ENCODE measurements at regions not wholly inside any gene's neighbourhood (a gene's known extent, or its start where the extent isn't known, plus 50 kb on each side); places are given as distances from the start of the nearest gene placed in this dataset.

GRCh38 chr3:71984843-71985613 lies 200.1 kb upstream of the PROK2 start:
- Histone ChIP-seq H3K4me1 (ENCODE audit: control insufficient read depth, insufficient read depth, low read length) (peaks cover 1% of the 10 kb centered on the region; the same call in 1 of the 2 replicates), H4K5ac (ENCODE audit: low read depth, low read length) (no peak overlapping the region), H2AK9ac (replicated peaks; ENCODE audit: low read depth, low read length, poor library complexity) (no peak overlapping the region), H2AK5ac (ENCODE audit: low read depth, low read length) (no peak overlapping the region), H3K18ac (ENCODE audit: low read depth, low read length) (no peak overlapping the region), H3K79me1 (ENCODE audit: low read depth in 1 of 2, low read length in 2 of 2) (no peaks in the 10 kb centered on the region), H2AFZ (replicated peaks; ENCODE audit: low read length, poor library complexity) (no peak overlapping the region), H3K36me3 (ENCODE audit: control insufficient read depth, insufficient read depth, low read length) (no peaks in the 10 kb centered on the region), H3K9ac (ENCODE audit: low read depth, low read length) (no peak overlapping the region), H4K20me1 (ENCODE audit: insufficient read depth, low read length) (no peaks in the 10 kb centered on the region), H3K56ac (ENCODE audit: extremely low read depth, insufficient read depth, low read length) (no peak overlapping the region), H4K91ac (ENCODE audit: insufficient read depth, low read depth, low read length) (no peak overlapping the region), H3K9me1 (ENCODE audit: insufficient read depth, low read length) (peaks cover 2% of the 10 kb centered on the region; the same call in 1 of the 2 replicates), H3K4ac (ENCODE audit: low read depth, low read length) (no peak overlapping the region), H4K8ac (ENCODE audit: low read depth in 2 of 2, low read length in 2 of 2) (no peak overlapping the region), H3K4me2 (ENCODE audit: low read depth, low read length) (no peak overlapping the region), H3K27ac (ENCODE audit: insufficient read depth, low read length) (no peak overlapping the region), H3K27me3 (ENCODE audit: control insufficient read depth, insufficient read depth, low read length) (no peaks in the 10 kb centered on the region), H3K23ac (ENCODE audit: low read depth, low read length) (no peak overlapping the region), H2BK20ac (ENCODE audit: low read depth, low read length) (no peak overlapping the region), H3K9me3 (ENCODE audit: control insufficient read depth, insufficient read depth, low read length) (no peaks in the 10 kb centered on the region), H2BK120ac (ENCODE audit: low read depth, low read length) (no peak overlapping the region), H2BK15ac (ENCODE audit: low read depth, low read length) (no peak overlapping the region), H2BK5ac (ENCODE audit: low read depth, low read length, poor library complexity, severe bottlenecking) (no peak overlapping the region), H3K4me3 (ENCODE audit: insufficient read depth, low read depth, low read length) (no peak overlapping the region), H3K14ac (replicated peaks; ENCODE audit: low read depth, low read length) (no peak overlapping the region)
- intact Hi-C loops (cut with micrococcal nuclease) (no loop called here), dilution Hi-C loops (cut with HindIII; ENCODE audit: low sequenced_read_pairs, unreplicated experiment) (no loop called here), in situ Hi-C loops (cut with MboI; ENCODE audit: low sequenced_read_pairs) (no loop called here)
- BruUV-seq (replicated peaks) = no TSS peak
- CTCF ChIA-PET = interaction anchor here (0.6 kb wide), 1 partner anchor 76 kb away, joined by 4 read pairs; no protein-coding TSS in a partner anchor
- no CpG with 5 or more reads among the region's 9 CpGs for WGBS, 2 experiments (ENCODE audit: extremely low coverage in 2 of 2, insufficient read length in 1 of 2)
- ATAC-seq (ENCODE audit: low read depth) (no peak), DNase-seq (no peak)
- no peak for TF ChIP-seq MAFK (IDR thresholded peaks at IDR 0.05; ENCODE audit: low read depth, low read length)
- no peak for TF ChIP-seq ELK1 (IDR thresholded peaks at IDR 0.05; ENCODE audit: borderline replicate concordance, low read depth, low read length)
- TF ChIP-seq POLR2A (IDR thresholded peaks at IDR 0.05; ENCODE audit: low read depth, low read length) = no peak
- no peak for TF ChIP-seq MXI1 (IDR thresholded peaks at IDR 0.05; ENCODE audit: borderline replicate concordance, low read depth, low read length)
- TF ChIP-seq RCOR1 (IDR thresholded peaks at IDR 0.05; ENCODE audit: insufficient replicate concordance, low read length) = no peak
- no peak for TF ChIP-seq BHLHE40 (IDR thresholded peaks at IDR 0.05; ENCODE audit: low read depth, low read length)
- TF ChIP-seq CHD1 (IDR thresholded peaks at IDR 0.05; ENCODE audit: low read depth, low read length) = no peak
- no peak for TF ChIP-seq NFE2L2 (IDR thresholded peaks at IDR 0.05; ENCODE audit: low read depth, low read length)
- TF ChIP-seq USF2 (IDR thresholded peaks at IDR 0.05; ENCODE audit: low read depth, low read length) = no peak
- POLR2A ChIA-PET (ENCODE audit: unreplicated experiment) = no interaction called here

Measured in IMR-90 (cell line).